CD4-positive, alpha-beta T cell treated with Interleukin-17A for 1 hour (primary cell): ENCODE measurements at regions not wholly inside any gene's neighbourhood (a gene's known extent, or its start where the extent isn't known, plus 50 kb on each side); places are given as distances from the start of the nearest gene placed in this dataset.

Experiments used
- DNase-seq: peaks from one replicate; pipeline ENCODE4 v3.0.0-alpha.2; 2020

GRCh38 chr4:151962138-151962823, 201.5 kb upstream of the GATB start:
- DNase-seq = no peak

- no peak for DNase-seq
Observed at GRCh38 chr4:151961456-151961855, 200.6 kb upstream of the GATB start.

GRCh38 chr4:151960449-151961230, 199.8 kb upstream of the GATB start:
- DNase-seq = no peak

GRCh38 chr4:151957153-151957552, 196.3 kb upstream of the GATB start:
- no peak for DNase-seq

- DNase-seq = no peak
Observed at GRCh38 chr4:151955721-151956380, 195.0 kb upstream of the GATB start.

DNA sequence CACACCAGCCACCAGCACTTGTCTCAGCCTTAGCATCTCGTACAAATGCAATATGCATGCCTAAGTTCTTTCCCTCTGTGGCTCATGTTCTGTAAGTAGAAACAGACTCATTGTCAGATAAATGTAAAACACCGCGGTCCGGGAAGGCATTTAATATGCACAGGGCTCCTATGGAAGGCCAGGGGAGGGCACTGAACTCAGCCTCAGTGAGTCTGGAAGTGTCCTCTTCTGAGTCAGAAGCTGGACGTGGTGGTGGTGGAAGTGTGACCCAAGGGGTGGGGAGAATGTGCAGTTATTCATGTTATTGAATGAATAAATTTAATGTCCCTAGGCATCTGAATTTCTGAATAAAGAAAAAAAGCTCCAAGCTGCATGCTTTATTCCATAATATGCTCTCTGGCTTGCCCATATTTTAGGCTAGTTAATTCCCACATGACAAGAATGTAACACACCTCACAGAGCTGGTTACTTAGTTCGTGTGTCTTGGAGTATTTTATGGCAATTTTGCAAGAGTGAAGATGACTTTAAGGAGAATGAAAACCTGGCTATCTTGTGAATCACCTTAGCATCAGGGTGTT, 193.1 kb upstream of the GATB start:
- DNase-seq = no peak

- DNase-seq = no peak
Observed at GRCh38 chr4:151953312-151953711, 192.5 kb upstream of the GATB start.

DNA sequence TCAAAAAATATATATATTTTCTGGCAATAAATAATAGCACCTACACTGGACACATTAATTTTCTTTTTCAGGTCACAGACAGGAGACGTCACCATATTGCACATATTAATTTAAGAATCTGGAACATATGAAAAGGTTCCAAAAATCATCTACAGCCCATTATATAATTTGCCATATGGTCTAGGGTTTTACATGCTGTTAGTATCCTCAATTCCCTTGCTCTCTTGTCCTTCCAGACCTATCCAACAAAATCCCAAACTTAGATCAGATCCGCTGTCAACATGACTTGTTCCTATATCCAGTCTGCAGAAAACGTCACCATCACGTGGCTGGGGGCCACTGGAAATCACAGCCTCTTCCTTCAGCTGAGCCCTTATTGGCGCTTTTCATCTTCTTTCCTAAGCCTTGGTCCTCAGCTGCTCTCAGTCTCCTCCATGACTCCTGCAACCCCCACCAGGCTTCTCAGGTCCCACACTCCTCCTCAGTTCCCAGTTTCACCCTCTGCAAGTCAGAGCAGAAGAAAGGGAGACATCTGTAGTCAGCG, 192.0 kb upstream of the GATB start:
- no peak for DNase-seq

- DNase-seq = no peak
Observed at GRCh38 chr4:151952137-151952536, 191.3 kb upstream of the GATB start.

GRCh38 chr4:151951671-151952050, 190.9 kb upstream of the GATB start:
- no peak for DNase-seq

DNA sequence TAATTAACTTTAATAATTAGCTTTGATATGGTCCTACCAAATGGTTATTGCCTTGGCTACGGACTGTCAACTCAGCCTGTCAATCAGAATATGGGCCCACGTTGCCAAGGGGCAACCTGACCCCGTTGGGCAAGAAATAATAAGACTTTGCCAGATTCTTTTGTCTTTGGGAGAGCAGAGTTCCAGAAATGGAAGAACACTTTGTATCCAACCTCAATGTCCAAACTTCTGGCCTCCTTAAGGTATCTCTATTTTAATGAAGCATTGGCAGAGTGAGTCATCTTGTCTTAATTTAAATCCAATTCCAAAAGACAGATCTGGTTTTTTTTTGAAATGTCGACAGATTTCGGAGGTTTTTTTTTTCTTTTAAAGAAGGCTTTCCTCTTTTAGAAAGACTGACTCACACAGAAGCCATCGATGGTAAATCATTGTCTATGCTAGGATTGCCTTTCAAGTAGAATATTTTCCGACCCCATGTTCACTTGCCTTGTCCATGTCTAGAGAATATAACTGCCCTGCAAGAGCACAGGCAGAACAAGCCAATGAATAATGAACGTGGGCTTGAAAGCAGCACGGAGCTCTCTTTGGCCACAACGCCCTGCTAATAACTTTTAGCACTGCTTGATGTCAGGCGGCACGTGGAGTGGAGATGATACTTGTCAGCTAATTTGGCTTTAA, 190.3 kb upstream of the GATB start:
- no peak for DNase-seq

- no peak for DNase-seq
Observed at GRCh38 chr4:151948351-151949016, 187.7 kb upstream of the GATB start.

GRCh38 chr4:151946718-151947117, 185.9 kb upstream of the GATB start:
- no peak for DNase-seq

- no peak for DNase-seq
Observed at GRCh38 chr4:151942971-151943370, 182.2 kb upstream of the GATB start.

- DNase-seq = no peak
Observed at GRCh38 chr4:151940926-151941617, 180.3 kb upstream of the GATB start.

GRCh38 chr4:151940291-151940690, 179.5 kb upstream of the GATB start:
- DNase-seq = peak; percentile 5

DNA sequence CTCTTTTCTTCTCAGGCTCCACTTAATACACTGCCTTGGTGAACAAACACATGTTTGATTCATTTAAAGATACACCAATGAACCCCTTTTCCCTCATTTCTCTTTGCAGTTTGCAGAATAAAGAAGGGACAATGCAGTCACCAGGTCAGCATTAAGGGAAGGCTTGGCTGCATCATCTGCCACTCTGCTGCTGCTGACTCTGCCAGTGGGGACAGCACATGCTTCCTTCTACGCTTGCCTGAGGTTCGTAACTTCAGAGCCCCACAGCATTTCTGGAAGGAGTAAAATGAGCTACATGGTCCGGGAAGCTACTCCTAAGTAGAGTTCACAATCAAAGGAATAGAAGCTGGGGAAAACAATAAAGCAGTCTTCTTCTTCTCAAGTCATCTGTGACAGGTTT, 178.9 kb upstream of the GATB start:
- DNase-seq = no peak

- DNase-seq = no peak
Observed at GRCh38 chr4:151935411-151935810, 174.6 kb upstream of the GATB start.

GRCh38 chr4:151934766-151935165, 174.0 kb upstream of the GATB start:
- no peak for DNase-seq

- DNase-seq = no peak
Observed at GRCh38 chr4:151933122-151933827, 172.5 kb upstream of the GATB start.

GRCh38 chr4:151931563-151931962, 170.8 kb upstream of the GATB start:
- no peak for DNase-seq
